Ascending aorta (tissue), 2 donors: ENCODE measurements at regions not wholly inside any gene's neighbourhood (a gene's known extent, or its start where the extent isn't known, plus 50 kb on each side); places are given as distances from the start of the nearest gene placed in this dataset.

Source experiments
- DNase-seq, 2 donors: peaks; one replicate each; pipeline ENCODE4 v3.0.0-alpha.2; 2019; ENCODE audit warnings: low spot score in 2 of 2
- H3K27ac ChIP-seq, 2 donors: fragments of 200-600 bp; sonication (generic); one replicate each; pipeline ENCODE4 v1.5.1; 2016 to 2017; ENCODE audit warnings: mild to moderate bottlenecking in 1 of 2
- H3K27me3 ChIP-seq: fragments of 200-600 bp; sonication (generic); one replicate; pipeline ENCODE4 v1.5.1; 2017
- H3K36me3 ChIP-seq, 2 donors: fragments of 200-600 bp; sonication (generic); one replicate each; pipeline ENCODE4 v1.5.1; 2016
- H3K4me1 ChIP-seq, 2 donors: fragments of 200-600 bp; sonication (generic); one replicate each; pipeline ENCODE4 v1.5.1; 2016 to 2017; ENCODE audit warnings: mild to moderate bottlenecking in 1 of 2
- H3K4me3 ChIP-seq, 2 donors: fragments of 200-600 bp; sonication (generic); one replicate each; pipeline ENCODE4 v1.5.1; 2016 to 2017; ENCODE audit warnings: mild to moderate bottlenecking in 1 of 2
- H3K9me3 ChIP-seq, 2 donors: fragments of 200-600 bp; sonication (generic); one replicate each; pipeline ENCODE4 v1.5.1; 2016
- intact Hi-C: fragments of 100-400 bp; cut with DNase I; formaldehyde crosslinking; loops from one replicate; pipeline ENCODE4 v1.15.1; 2023
- TF ChIP-seq, protein P1 (sequence below), 3 experiments: fragments of 200-600 bp in 2 of 3; fragments of 450-650 bp in 1 of 3; sonication (generic) in 2 of 3; IDR thresholded peaks; one replicate each; pipeline ENCODE4 v1.5.1; 2016 to 2019; ENCODE audit warnings: antibody characterized with exemption in 3 of 3, mild to moderate bottlenecking in 1 of 3, moderate library complexity in 1 of 3

DNA sequence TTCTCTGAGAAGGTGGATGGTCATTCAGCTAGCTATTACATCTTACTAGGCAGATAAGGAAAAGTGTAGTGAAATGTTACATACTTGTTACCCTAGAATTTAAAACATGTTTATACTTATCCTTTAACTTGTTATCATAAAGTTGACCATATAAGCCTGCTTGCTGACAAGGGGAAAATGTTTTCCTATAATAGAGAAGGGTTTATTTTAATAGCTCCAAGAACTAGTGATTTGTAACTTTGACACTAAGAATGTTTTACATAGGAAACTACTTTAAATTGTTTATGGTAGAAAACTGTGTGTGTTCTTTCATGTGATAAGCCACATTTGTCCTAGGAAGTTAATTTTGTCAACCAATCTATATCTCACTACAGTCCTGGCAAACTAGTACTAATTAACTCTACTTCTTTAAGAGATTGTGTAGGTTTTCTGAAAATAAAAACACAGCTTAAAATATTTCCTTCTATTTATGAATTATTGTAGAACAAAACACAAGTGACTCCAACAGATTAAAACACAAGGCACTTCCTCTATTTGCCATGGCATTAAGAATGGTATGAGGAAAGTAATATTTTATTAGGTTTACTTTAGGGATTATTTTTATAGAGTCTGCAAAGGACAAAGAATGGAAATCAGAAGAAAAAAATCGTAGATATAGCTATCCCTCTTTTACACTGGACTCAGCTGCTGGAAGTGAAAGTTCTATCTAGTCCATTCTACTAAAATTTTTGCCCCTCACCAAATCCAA lies 233.3 kb upstream of the NBEA start:
- no peaks in the 10 kb centered on the region for H3K36me3 ChIP-seq
- no peaks in the 10 kb centered on the region for H3K4me1 ChIP-seq
- H3K27ac ChIP-seq: no peak overlapping the region
- TF ChIP-seq, protein P1, sequence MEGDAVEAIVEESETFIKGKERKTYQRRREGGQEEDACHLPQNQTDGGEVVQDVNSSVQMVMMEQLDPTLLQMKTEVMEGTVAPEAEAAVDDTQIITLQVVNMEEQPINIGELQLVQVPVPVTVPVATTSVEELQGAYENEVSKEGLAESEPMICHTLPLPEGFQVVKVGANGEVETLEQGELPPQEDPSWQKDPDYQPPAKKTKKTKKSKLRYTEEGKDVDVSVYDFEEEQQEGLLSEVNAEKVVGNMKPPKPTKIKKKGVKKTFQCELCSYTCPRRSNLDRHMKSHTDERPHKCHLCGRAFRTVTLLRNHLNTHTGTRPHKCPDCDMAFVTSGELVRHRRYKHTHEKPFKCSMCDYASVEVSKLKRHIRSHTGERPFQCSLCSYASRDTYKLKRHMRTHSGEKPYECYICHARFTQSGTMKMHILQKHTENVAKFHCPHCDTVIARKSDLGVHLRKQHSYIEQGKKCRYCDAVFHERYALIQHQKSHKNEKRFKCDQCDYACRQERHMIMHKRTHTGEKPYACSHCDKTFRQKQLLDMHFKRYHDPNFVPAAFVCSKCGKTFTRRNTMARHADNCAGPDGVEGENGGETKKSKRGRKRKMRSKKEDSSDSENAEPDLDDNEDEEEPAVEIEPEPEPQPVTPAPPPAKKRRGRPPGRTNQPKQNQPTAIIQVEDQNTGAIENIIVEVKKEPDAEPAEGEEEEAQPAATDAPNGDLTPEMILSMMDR (IDR thresholded peaks at IDR 0.05): no peak
- DNase-seq: no peak
- no peak overlapping the region for H3K4me3 ChIP-seq
- intact Hi-C loops: no loop called here
- H3K9me3 ChIP-seq: no peaks in the 10 kb centered on the region
- H3K27me3 ChIP-seq: no peaks in the 10 kb centered on the region

- intact Hi-C loops: no loop called here
- Histone ChIP-seq H3K4me3 (no peak overlapping the region), H3K4me1 (no peaks in the 10 kb centered on the region), H3K27ac (no peak overlapping the region), H3K9me3 (no peaks in the 10 kb centered on the region), H3K27me3 (no peaks in the 10 kb centered on the region), H3K36me3 (no peaks in the 10 kb centered on the region)
- no peak for DNase-seq
- TF ChIP-seq, protein P1 (IDR thresholded peaks at IDR 0.05): no peak
Measured at GRCh38 chr13:34719060-34719875, 222.8 kb upstream of the NBEA start.

DNA sequence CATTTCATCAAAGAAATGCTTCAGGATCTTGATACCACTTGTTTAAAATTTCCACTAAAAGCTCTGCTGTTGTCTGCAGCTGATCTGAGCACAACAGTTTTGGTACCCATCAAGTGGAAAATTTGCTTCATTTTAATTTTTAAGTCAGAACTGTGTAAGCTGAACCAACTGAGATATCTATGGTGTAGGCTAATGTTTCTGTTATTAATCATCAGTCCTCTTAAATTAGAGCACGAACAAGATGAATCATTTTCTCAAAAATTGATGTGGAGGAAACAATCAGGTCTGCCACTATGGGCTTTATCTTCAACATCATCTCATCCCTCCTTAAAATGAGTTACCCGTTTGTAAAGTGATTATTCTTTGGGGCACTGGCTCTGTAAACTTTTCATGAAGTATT lies 221.5 kb upstream of the NBEA start:
- Histone ChIP-seq H3K36me3 (no peaks in the 10 kb centered on the region), H3K4me3 (no peak overlapping the region), H3K4me1 (no peaks in the 10 kb centered on the region), H3K9me3 (no peaks in the 10 kb centered on the region), H3K27ac (no peak overlapping the region), H3K27me3 (no peaks in the 10 kb centered on the region)
- intact Hi-C loops: no loop called here
- DNase-seq: no peak
- TF ChIP-seq, protein P1 (IDR thresholded peaks at IDR 0.05): no peak

DNA sequence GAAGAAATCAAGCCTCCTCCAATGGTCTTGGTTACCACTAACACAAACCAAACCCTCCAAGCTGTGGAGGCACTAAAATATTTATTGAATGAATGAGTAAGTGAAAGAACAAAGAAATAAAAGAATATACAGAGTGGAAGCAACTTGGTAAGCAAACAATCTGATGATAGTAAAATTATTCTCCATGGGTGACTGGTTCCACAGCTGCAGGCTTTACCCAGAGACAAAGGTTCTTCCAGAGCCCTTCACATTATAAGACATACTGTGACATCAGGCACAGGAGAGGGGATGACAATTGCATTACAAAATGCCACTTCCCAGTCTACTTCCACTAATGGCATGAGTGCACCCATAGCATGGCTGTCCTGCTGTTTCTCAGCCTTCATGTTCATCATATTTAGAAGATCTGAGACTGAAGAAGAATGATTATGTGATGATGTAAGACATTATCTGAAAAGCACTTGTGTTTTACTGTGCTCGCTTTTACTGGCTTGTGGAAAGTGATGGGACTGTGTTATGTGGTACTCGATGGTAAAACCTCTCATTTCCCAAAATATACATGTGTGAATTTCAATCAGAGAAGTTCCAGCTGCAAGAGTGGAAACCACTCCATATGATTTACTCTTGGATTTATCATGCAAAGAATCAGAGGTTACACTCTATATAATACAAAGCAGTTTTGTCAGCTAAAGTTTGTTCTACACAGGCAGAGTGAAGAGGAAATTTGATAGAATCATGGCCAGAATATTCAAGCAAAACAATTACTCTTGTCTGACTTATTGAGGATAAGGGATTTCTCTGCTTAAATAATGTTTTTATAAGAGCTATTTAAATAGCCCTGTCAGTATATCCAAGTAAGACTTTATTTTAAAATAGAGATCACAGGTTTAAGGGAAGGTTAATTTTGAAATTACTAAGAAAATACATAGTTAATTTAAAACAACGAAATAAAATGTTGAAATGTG lies 220.2 kb upstream of the NBEA start:
- DNase-seq: no peak
- Histone ChIP-seq H3K9me3 (no peaks in the 10 kb centered on the region), H3K36me3 (no peaks in the 10 kb centered on the region), H3K4me1 (no peaks in the 10 kb centered on the region), H3K4me3 (no peak overlapping the region), H3K27me3 (no peaks in the 10 kb centered on the region), H3K27ac (no peak overlapping the region)
- intact Hi-C loops: no loop called here
- TF ChIP-seq, protein P1 (IDR thresholded peaks at IDR 0.05): no peak

- H3K9me3 ChIP-seq: no peaks in the 10 kb centered on the region
- H3K36me3 ChIP-seq: no peaks in the 10 kb centered on the region
- no peaks in the 10 kb centered on the region for H3K4me1 ChIP-seq
- H3K27me3 ChIP-seq: no peaks in the 10 kb centered on the region
- no peak for DNase-seq
- H3K27ac ChIP-seq: no peak overlapping the region
- TF ChIP-seq, protein P1 (IDR thresholded peaks at IDR 0.05): no peak
- intact Hi-C loops: no loop called here
- H3K4me3 ChIP-seq: no peak overlapping the region
Measured at GRCh38 chr13:34722922-34723321, 219.1 kb upstream of the NBEA start.
